Neural cell (in vitro differentiated cells): ENCODE measurements at regions not wholly inside any gene's neighbourhood (a gene's known extent, or its start where the extent isn't known, plus 50 kb on each side); places are given as distances from the start of the nearest gene placed in this dataset.

Source experiments
- H2AFZ ChIP-seq: fragments of 200-600, 300-800 bp; sonication (generic), shearing (Covaris generic); 2 replicates; pipeline ENCODE4 v1.6.0; 2014; ENCODE audit warnings: low read depth, mild to moderate bottlenecking, antibody characterized with exemption, low read length, moderate library complexity
- H3F3A ChIP-seq: fragments of 200-600 bp; shearing (Covaris generic); 2 replicates; pipeline ENCODE4 v1.6.1; 2016; ENCODE audit warnings: mild to moderate bottlenecking, moderate library complexity, mixed read lengths, antibody characterized with exemption, low read length; ENCODE audit not compliant: insufficient read depth, poor library complexity, severe bottlenecking
- H3K27ac ChIP-seq: fragments of 200-600, 300-800 bp; sonication (generic), shearing (Covaris generic); 2 replicates; pipeline ENCODE4 v1.5.1; 2014; ENCODE audit warnings: mild to moderate bottlenecking, low read length, moderate library complexity
- H3K27me3 ChIP-seq: fragments of 300-800, 200-600 bp; sonication (generic), shearing (Covaris generic); 2 replicates; pipeline ENCODE4 v1.6.0; 2014; ENCODE audit warnings: mild to moderate bottlenecking, low read depth, low read length, moderate library complexity; ENCODE audit not compliant: insufficient read depth
- H3K36me3 ChIP-seq: fragments of 300-800, 200-600 bp; sonication (generic), shearing (Covaris generic); 2 replicates; pipeline ENCODE4 v1.5.1; 2014; ENCODE audit warnings: mild to moderate bottlenecking, antibody characterized with exemption, low read length, moderate library complexity; ENCODE audit not compliant: insufficient read depth
- H3K4me2 ChIP-seq: fragments of 300-800, 200-600 bp; sonication (generic), shearing (Covaris generic); 2 replicates; pipeline ENCODE4 v1.6.0; 2014; ENCODE audit warnings: mild to moderate bottlenecking, low read length
- H3K4me3 ChIP-seq: fragments of 300-800, 200-600 bp; sonication (generic), shearing (Covaris generic); 2 replicates; pipeline ENCODE4 v1.5.1; 2014; ENCODE audit warnings: mild to moderate bottlenecking, low read length, moderate library complexity
- H3K79me2 ChIP-seq: fragments of 200-600 bp; shearing (Covaris generic); replicated peaks from 2 replicates; pipeline ENCODE4 v1.6.0; 2014; ENCODE audit warnings: mild to moderate bottlenecking, low read length, moderate library complexity; ENCODE audit not compliant: insufficient read depth
- H3K9ac ChIP-seq: fragments of 300-800, 200-600 bp; sonication (generic), shearing (Covaris generic); 2 replicates; pipeline ENCODE4 v1.6.1; 2016; ENCODE audit warnings: mild to moderate bottlenecking, low read length, mixed read lengths
- H3K9me2 ChIP-seq: fragments of 200-600 bp; shearing (Covaris generic); 2 replicates; pipeline ENCODE4 v1.6.1; 2016; ENCODE audit warnings: mild to moderate bottlenecking, low read length, mixed read lengths; ENCODE audit not compliant: insufficient read depth
- H3K9me3 ChIP-seq: fragments of 200-600, 300-800 bp; sonication (generic), shearing (Covaris generic); 2 replicates; pipeline ENCODE4 v1.6.1; 2016; ENCODE audit warnings: mild to moderate bottlenecking, mixed run types, low read length, moderate library complexity, mixed read lengths
- H4K20me1 ChIP-seq: fragments of 200-600 bp; shearing (Covaris generic); 2 replicates; pipeline ENCODE4 v1.6.1; 2016; ENCODE audit warnings: mild to moderate bottlenecking, mixed run types; ENCODE audit not compliant: insufficient read depth
- EP300 ChIP-seq: fragments of 450-650 bp; conservative IDR thresholded peaks from 2 replicates; pipeline ENCODE4 v1.6.1; 2014; ENCODE audit warnings: antibody characterized with exemption, mild to moderate bottlenecking, moderate library complexity; ENCODE audit not compliant: poor library complexity, severe bottlenecking
- EZH2 ChIP-seq: fragments of 200-600, 300-800 bp; shearing (Covaris generic), sonication (generic); IDR thresholded peaks from 2 replicates; pipeline ENCODE4 v1.6.1; 2014; ENCODE audit warnings: antibody characterized with exemption, low read length, borderline replicate concordance, mild to moderate bottlenecking; ENCODE audit not compliant: insufficient read depth, poor library complexity, severe bottlenecking
- MXI1 ChIP-seq: fragments of 450-650 bp; conservative IDR thresholded peaks from 2 replicates; pipeline ENCODE4 v1.6.1; 2014; ENCODE audit warnings: antibody characterized with exemption, mild to moderate bottlenecking; ENCODE audit not compliant: poor library complexity, severe bottlenecking
- POLR2AphosphoS5 ChIP-seq: IDR thresholded peaks from 2 replicates; pipeline ENCODE4 v1.6.1; 2012
- RAD21 ChIP-seq: fragments of 450-650 bp; conservative IDR thresholded peaks from 2 replicates; pipeline ENCODE4 v1.6.1; 2014; ENCODE audit warnings: antibody characterized with exemption, mild to moderate bottlenecking, moderate library complexity
- SMC3 ChIP-seq: fragments of 450-650 bp; conservative IDR thresholded peaks from 2 replicates; pipeline ENCODE4 v1.6.1; 2014; ENCODE audit warnings: antibody characterized with exemption, mild to moderate bottlenecking, moderate library complexity; ENCODE audit not compliant: poor library complexity
- TAF1 ChIP-seq: IDR thresholded peaks from 2 replicates; pipeline ENCODE4 v1.6.1; 2012; ENCODE audit warnings: low read depth
- TF ChIP-seq, protein P1 (sequence below): IDR thresholded peaks from 2 replicates; pipeline ENCODE4 v1.6.1; 2012; ENCODE audit warnings: borderline replicate concordance
- TF ChIP-seq, protein P2 (sequence below): fragments of 450-650 bp; IDR thresholded peaks from 2 replicates; pipeline ENCODE4 v1.5.1; 2014; ENCODE audit warnings: antibody characterized with exemption, mild to moderate bottlenecking, moderate library complexity; ENCODE audit not compliant: poor library complexity, severe bottlenecking

DNA sequence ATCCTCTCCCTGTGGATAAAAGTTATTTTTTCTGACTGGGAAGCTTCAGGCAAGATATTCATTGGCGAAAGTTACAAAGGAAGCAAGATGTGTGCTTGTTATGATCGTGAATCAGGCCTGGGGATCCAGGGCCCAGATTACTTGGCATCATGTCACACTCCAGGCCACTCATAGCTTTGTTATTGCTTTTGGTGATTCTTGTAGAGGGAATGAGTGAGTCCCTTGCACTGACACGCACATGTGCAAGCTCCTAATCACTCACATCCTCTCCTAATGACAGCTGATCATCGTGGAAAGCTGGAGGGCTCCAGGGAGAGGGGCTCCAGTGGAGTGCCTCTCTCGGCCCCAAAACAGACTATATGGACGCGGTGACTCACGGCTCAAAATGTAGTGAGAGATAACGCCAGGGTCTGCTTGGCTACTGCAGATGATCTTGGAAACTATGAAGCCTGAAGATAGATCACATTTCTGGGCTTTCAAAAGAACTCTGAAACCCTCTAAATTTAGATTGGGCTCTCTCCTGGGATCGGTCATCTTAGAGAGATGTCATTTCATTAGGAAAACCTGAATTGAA lies 481.1 kb upstream of the USP24 start:
- H2AFZ ChIP-seq, result no peak overlapping the region
- no peak overlapping the region for H3K27ac ChIP-seq
- no peaks in the 10 kb centered on the region for H4K20me1 ChIP-seq
- H3K9ac ChIP-seq, result no peak overlapping the region
- no peak overlapping the region for H3K4me2 ChIP-seq
- H3K27me3 ChIP-seq, result no peaks in the 10 kb centered on the region
- no peaks in the 10 kb centered on the region for H3K79me2 ChIP-seq
- no peaks in the 10 kb centered on the region for H3K9me3 ChIP-seq
- H3F3A ChIP-seq, result no peaks in the 10 kb centered on the region
- H3K4me3 ChIP-seq, result no peak overlapping the region
- H3K9me2 ChIP-seq, result no peaks in the 10 kb centered on the region
- no peaks in the 10 kb centered on the region for H3K36me3 ChIP-seq
- TF ChIP-seq EZH2 (no peak), POLR2AphosphoS5 (no peak), RAD21 (no peak), TAF1 (no peak), SMC3 (no peak), MXI1 (no peak), EP300 (no peak)
- TF ChIP-seq, protein P1, sequence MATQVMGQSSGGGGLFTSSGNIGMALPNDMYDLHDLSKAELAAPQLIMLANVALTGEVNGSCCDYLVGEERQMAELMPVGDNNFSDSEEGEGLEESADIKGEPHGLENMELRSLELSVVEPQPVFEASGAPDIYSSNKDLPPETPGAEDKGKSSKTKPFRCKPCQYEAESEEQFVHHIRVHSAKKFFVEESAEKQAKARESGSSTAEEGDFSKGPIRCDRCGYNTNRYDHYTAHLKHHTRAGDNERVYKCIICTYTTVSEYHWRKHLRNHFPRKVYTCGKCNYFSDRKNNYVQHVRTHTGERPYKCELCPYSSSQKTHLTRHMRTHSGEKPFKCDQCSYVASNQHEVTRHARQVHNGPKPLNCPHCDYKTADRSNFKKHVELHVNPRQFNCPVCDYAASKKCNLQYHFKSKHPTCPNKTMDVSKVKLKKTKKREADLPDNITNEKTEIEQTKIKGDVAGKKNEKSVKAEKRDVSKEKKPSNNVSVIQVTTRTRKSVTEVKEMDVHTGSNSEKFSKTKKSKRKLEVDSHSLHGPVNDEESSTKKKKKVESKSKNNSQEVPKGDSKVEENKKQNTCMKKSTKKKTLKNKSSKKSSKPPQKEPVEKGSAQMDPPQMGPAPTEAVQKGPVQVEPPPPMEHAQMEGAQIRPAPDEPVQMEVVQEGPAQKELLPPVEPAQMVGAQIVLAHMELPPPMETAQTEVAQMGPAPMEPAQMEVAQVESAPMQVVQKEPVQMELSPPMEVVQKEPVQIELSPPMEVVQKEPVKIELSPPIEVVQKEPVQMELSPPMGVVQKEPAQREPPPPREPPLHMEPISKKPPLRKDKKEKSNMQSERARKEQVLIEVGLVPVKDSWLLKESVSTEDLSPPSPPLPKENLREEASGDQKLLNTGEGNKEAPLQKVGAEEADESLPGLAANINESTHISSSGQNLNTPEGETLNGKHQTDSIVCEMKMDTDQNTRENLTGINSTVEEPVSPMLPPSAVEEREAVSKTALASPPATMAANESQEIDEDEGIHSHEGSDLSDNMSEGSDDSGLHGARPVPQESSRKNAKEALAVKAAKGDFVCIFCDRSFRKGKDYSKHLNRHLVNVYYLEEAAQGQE, result no peak
- TF ChIP-seq, protein P2, sequence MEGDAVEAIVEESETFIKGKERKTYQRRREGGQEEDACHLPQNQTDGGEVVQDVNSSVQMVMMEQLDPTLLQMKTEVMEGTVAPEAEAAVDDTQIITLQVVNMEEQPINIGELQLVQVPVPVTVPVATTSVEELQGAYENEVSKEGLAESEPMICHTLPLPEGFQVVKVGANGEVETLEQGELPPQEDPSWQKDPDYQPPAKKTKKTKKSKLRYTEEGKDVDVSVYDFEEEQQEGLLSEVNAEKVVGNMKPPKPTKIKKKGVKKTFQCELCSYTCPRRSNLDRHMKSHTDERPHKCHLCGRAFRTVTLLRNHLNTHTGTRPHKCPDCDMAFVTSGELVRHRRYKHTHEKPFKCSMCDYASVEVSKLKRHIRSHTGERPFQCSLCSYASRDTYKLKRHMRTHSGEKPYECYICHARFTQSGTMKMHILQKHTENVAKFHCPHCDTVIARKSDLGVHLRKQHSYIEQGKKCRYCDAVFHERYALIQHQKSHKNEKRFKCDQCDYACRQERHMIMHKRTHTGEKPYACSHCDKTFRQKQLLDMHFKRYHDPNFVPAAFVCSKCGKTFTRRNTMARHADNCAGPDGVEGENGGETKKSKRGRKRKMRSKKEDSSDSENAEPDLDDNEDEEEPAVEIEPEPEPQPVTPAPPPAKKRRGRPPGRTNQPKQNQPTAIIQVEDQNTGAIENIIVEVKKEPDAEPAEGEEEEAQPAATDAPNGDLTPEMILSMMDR, result no peak

DNA sequence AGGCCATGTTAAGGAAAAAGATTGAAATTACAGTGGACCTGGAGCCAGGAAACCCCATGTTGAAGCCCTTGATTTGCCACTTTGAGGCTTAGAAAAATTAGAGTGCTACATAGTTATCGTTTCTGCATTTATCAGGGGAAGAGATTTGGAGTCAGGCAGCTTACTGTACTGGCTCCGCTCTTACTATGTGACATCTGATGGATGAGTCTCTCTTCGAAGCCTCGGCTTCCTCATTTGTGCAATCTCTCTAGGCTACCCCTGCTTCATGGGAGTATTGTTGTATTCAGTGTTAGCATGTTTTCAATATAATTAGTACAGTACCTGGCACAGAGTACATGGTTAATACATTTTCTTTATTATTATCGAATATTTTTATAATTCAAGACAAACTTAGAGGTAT lies 480.4 kb upstream of the USP24 start:
- no peaks in the 10 kb centered on the region for H3K27me3 ChIP-seq
- TF ChIP-seq TAF1, result no peak
- no peak for TF ChIP-seq POLR2AphosphoS5
- TF ChIP-seq, protein P1, result no peak
- no peak for TF ChIP-seq EZH2
- TF ChIP-seq RAD21, result no peak
- no peak for TF ChIP-seq SMC3
- TF ChIP-seq, protein P2, result no peak
- no peak for TF ChIP-seq MXI1
- no peak for TF ChIP-seq EP300
- H2AFZ ChIP-seq, result no peak overlapping the region
- no peaks in the 10 kb centered on the region for H3F3A ChIP-seq
- no peaks in the 10 kb centered on the region for H3K9me3 ChIP-seq
- no peak overlapping the region for H3K4me2 ChIP-seq
- H3K9ac ChIP-seq, result no peak overlapping the region
- no peak overlapping the region for H3K27ac ChIP-seq
- no peaks in the 10 kb centered on the region for H3K9me2 ChIP-seq
- no peaks in the 10 kb centered on the region for H3K79me2 ChIP-seq
- H3K4me3 ChIP-seq, result no peak overlapping the region
- no peaks in the 10 kb centered on the region for H3K36me3 ChIP-seq
- H4K20me1 ChIP-seq, result no peaks in the 10 kb centered on the region
